ENCODE measurements at regions not wholly inside any gene's neighbourhood (a gene's known extent, or its start where the extent isn't known, plus 50 kb on each side); places are given as distances from the start of the nearest gene placed in this dataset.

GRCh38 chr3:65166531-65166930 lies 478.7 kb upstream of the ADAMTS9 start:
- DNase-seq (ENCODE audit: insufficient read length, low spot score) = no peak
- no peak for TF ChIP-seq CTCF (IDR thresholded peaks at IDR 0.05; ENCODE audit: insufficient read depth, missing control alignments)
- no peak for FAIRE-seq

DNA sequence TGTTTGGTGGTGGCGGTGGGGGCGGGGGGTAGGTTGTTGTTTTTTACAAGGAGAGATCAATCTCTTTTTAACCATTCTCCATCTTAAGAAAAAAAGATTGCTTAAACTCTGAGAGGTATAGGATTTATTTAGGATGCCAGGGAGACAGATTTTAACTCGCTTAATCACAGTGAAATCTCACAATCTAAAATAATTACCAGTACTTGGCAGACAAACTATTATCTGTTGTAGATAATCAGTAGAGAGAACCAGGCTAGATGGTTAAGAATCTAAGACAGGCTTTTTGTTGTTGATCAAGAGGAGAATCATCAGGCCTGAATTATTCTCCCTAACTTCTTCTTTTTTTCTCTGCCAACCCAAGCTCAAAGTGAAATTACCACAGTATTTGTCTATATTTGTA lies 470.2 kb upstream of the ADAMTS9 start:
- no peak for FAIRE-seq
- DNase-seq (ENCODE audit: insufficient read length, low spot score) = no peak
- no peak for TF ChIP-seq CTCF (IDR thresholded peaks at IDR 0.05; ENCODE audit: insufficient read depth, missing control alignments)

- DNase-seq (ENCODE audit: insufficient read length, low spot score) (no peak), FAIRE-seq (no peak)
- no peak for TF ChIP-seq CTCF (IDR thresholded peaks at IDR 0.05; ENCODE audit: insufficient read depth, missing control alignments)
Measured at GRCh38 chr3:65153850-65154512, 466.2 kb upstream of the ADAMTS9 start.

- no peak for TF ChIP-seq CTCF (IDR thresholded peaks at IDR 0.05; ENCODE audit: insufficient read depth, missing control alignments)
- no peak for DNase-seq (ENCODE audit: insufficient read length, low spot score)
- no peak for FAIRE-seq
Measured at GRCh38 chr3:65151666-65152065, 463.9 kb upstream of the ADAMTS9 start.

DNA sequence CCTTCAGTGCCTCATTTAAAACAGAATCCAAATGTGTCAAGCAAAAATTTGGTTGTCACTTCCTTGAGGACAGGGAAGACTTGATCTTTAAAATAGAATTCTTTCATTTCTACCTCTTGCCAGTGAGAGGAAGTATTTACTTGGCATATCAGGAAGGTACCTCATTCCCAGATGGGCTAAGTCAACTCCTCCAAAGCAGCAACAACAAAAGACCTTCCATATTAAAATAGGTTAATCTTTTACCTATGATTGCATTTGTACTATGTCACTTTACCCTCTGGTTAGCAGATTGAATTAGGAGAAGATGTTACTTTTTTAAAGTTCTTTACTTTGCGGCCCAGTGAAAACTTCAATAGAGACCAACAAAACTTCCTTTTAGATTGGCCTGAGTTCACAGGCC lies 462.1 kb upstream of the ADAMTS9 start:
- no peak for DNase-seq (ENCODE audit: insufficient read length, low spot score)
- FAIRE-seq = no peak
- TF ChIP-seq CTCF (IDR thresholded peaks at IDR 0.05; ENCODE audit: insufficient read depth, missing control alignments) = no peak

GRCh38 chr3:65148687-65149086 lies 460.9 kb upstream of the ADAMTS9 start:
- TF ChIP-seq CTCF (IDR thresholded peaks at IDR 0.05; ENCODE audit: insufficient read depth, missing control alignments) = no peak
- no peak for DNase-seq (ENCODE audit: insufficient read length, low spot score)
- no peak for FAIRE-seq

- TF ChIP-seq CTCF (IDR thresholded peaks at IDR 0.05; ENCODE audit: insufficient read depth, missing control alignments) = no peak
- FAIRE-seq (no peak), DNase-seq (ENCODE audit: insufficient read length, low spot score) (no peak)
Measured at GRCh38 chr3:65146179-65146578, 458.4 kb upstream of the ADAMTS9 start.

All from D721Med (cell line).